ENCODE measurements at regions not wholly inside any gene's neighbourhood (a gene's known extent, or its start where the extent isn't known, plus 50 kb on each side); places are given as distances from the start of the nearest gene placed in this dataset.
"Not testable (repeated sequence)": the region's sequence is repeated elsewhere in the genome, so short reads cannot be mapped to it uniquely, and the experiment has no call there.

GRCh38 chr3:82194870-82195269 is 433.4 kb upstream of the GBE1 start:
- Mint-ChIP-seq H3K36me3 (ENCODE audit: insufficient read depth) (no peaks in the 10 kb centered on the region), H3K4me3 (no peak overlapping the region), H3K9me3 (peaks cover 6% of the 10 kb centered on the region), H3K27me3 (ENCODE audit: low read depth) (no peaks in the 10 kb centered on the region), H3K4me1 (ENCODE audit: low read depth) (no peaks in the 10 kb centered on the region)
- DNase-seq (no peak), ATAC-seq (no peak)

GRCh38 chr3:82186017-82186416 is 424.6 kb upstream of the GBE1 start:
- H3K4me1 Mint-ChIP-seq (ENCODE audit: low read depth): no peaks in the 10 kb centered on the region
- peaks cover 3% of the 10 kb centered on the region for H3K9me3 Mint-ChIP-seq
- no peak for ATAC-seq

GRCh38 chr3:82179291-82179690 is 417.8 kb upstream of the GBE1 start:
- no peak overlapping the region for H3K4me3 Mint-ChIP-seq
- H3K4me1 Mint-ChIP-seq (ENCODE audit: low read depth): no peaks in the 10 kb centered on the region
- no peaks in the 10 kb centered on the region for H3K36me3 Mint-ChIP-seq (ENCODE audit: insufficient read depth)
- H3K9me3 Mint-ChIP-seq: no peaks in the 10 kb centered on the region
- no peaks in the 10 kb centered on the region for H3K27me3 Mint-ChIP-seq (ENCODE audit: low read depth)
- no peak for ATAC-seq
- DNase-seq: no peak

More at GRCh38 chr3:82186017-82186416, 424.6 kb upstream of the GBE1 start:
- H3K27me3 Mint-ChIP-seq (ENCODE audit: low read depth): no peaks in the 10 kb centered on the region
- DNase-seq: no peak
- no peaks in the 10 kb centered on the region for H3K36me3 Mint-ChIP-seq (ENCODE audit: insufficient read depth)
- no peak overlapping the region for H3K4me3 Mint-ChIP-seq

GRCh38 chr3:82178291-82178690 is 416.8 kb upstream of the GBE1 start:
- ATAC-seq: no peak
- Mint-ChIP-seq H3K36me3 (ENCODE audit: insufficient read depth) (no peaks in the 10 kb centered on the region), H3K27me3 (ENCODE audit: low read depth) (no peaks in the 10 kb centered on the region), H3K4me1 (ENCODE audit: low read depth) (no peaks in the 10 kb centered on the region), H3K4me3 (no peak overlapping the region), H3K9me3 (no peaks in the 10 kb centered on the region)
- no peak for DNase-seq

- no peaks in the 10 kb centered on the region for H3K36me3 Mint-ChIP-seq (ENCODE audit: insufficient read depth)
- no peaks in the 10 kb centered on the region for H3K9me3 Mint-ChIP-seq
- H3K27me3 Mint-ChIP-seq (ENCODE audit: low read depth): no peaks in the 10 kb centered on the region
- no peaks in the 10 kb centered on the region for H3K4me1 Mint-ChIP-seq (ENCODE audit: low read depth)
- no peak overlapping the region for H3K4me3 Mint-ChIP-seq
- no peak for DNase-seq
- ATAC-seq: no peak
These were observed 416.3 kb upstream of the GBE1 start for GRCh38 chr3:82177774-82178173.

GRCh38 chr3:82165266-82165665 is 403.8 kb upstream of the GBE1 start:
- Mint-ChIP-seq H3K27me3 (ENCODE audit: low read depth) (no peaks in the 10 kb centered on the region), H3K4me3 (no peak overlapping the region), H3K36me3 (ENCODE audit: insufficient read depth) (no peaks in the 10 kb centered on the region), H3K4me1 (ENCODE audit: low read depth) (no peaks in the 10 kb centered on the region), H3K9me3 (peaks cover 11% of the 10 kb centered on the region)
- no peak for ATAC-seq
- DNase-seq: no peak

- ATAC-seq (no peak), DNase-seq (no peak)
- Mint-ChIP-seq H3K9me3 (peaks cover 11% of the 10 kb centered on the region), H3K4me3 (no peak overlapping the region), H3K27me3 (ENCODE audit: low read depth) (no peaks in the 10 kb centered on the region), H3K36me3 (ENCODE audit: insufficient read depth) (no peaks in the 10 kb centered on the region), H3K4me1 (ENCODE audit: low read depth) (no peaks in the 10 kb centered on the region)
These were observed 402.6 kb upstream of the GBE1 start for GRCh38 chr3:82163907-82164520.

- H3K36me3 Mint-ChIP-seq (ENCODE audit: insufficient read depth): no peaks in the 10 kb centered on the region
- no peaks in the 10 kb centered on the region for H3K27me3 Mint-ChIP-seq (ENCODE audit: low read depth)
- H3K9me3 Mint-ChIP-seq: peaks cover 5% of the 10 kb centered on the region
- DNase-seq (no peak), ATAC-seq (no peak)
- H3K4me1 Mint-ChIP-seq (ENCODE audit: low read depth): no peaks in the 10 kb centered on the region
- no peak overlapping the region for H3K4me3 Mint-ChIP-seq
These were observed 396.5 kb upstream of the GBE1 start for GRCh38 chr3:82157952-82158351.

GRCh38 chr3:82153892-82154291 is 392.4 kb upstream of the GBE1 start:
- not testable (repeated sequence) for H3K4me1 Mint-ChIP-seq (ENCODE audit: low read depth); H3K9me3 Mint-ChIP-seq; H3K36me3 Mint-ChIP-seq (ENCODE audit: insufficient read depth); H3K27me3 Mint-ChIP-seq (ENCODE audit: low read depth); DNase-seq; ATAC-seq; H3K4me3 Mint-ChIP-seq

GRCh38 chr3:82145742-82146141 is 384.3 kb upstream of the GBE1 start:
- Mint-ChIP-seq H3K27me3 (ENCODE audit: low read depth) (no peaks in the 10 kb centered on the region), H3K4me3 (no peak overlapping the region), H3K36me3 (ENCODE audit: insufficient read depth) (no peaks in the 10 kb centered on the region), H3K4me1 (ENCODE audit: low read depth) (no peaks in the 10 kb centered on the region), H3K9me3 (no peaks in the 10 kb centered on the region)
- ATAC-seq: no peak
- DNase-seq: no peak

- DNase-seq: no peak
- Mint-ChIP-seq H3K4me3 (no peak overlapping the region), H3K9me3 (no peaks in the 10 kb centered on the region), H3K36me3 (ENCODE audit: insufficient read depth) (no peaks in the 10 kb centered on the region), H3K4me1 (ENCODE audit: low read depth) (no peaks in the 10 kb centered on the region), H3K27me3 (ENCODE audit: low read depth) (no peaks in the 10 kb centered on the region)
- no peak for ATAC-seq
These were observed 383.4 kb upstream of the GBE1 start for GRCh38 chr3:82144811-82145210.

- Mint-ChIP-seq H3K9me3 (no peaks in the 10 kb centered on the region), H3K4me3 (no peak overlapping the region), H3K36me3 (ENCODE audit: insufficient read depth) (no peaks in the 10 kb centered on the region), H3K4me1 (ENCODE audit: low read depth) (no peaks in the 10 kb centered on the region), H3K27me3 (ENCODE audit: low read depth) (no peaks in the 10 kb centered on the region)
- DNase-seq (no peak), ATAC-seq (no peak)
These were observed 382.4 kb upstream of the GBE1 start for GRCh38 chr3:82143661-82144412.

- Mint-ChIP-seq H3K4me3 (no peak overlapping the region), H3K36me3 (ENCODE audit: insufficient read depth) (no peaks in the 10 kb centered on the region), H3K4me1 (ENCODE audit: low read depth) (no peaks in the 10 kb centered on the region), H3K9me3 (no peaks in the 10 kb centered on the region), H3K27me3 (ENCODE audit: low read depth) (no peaks in the 10 kb centered on the region)
- ATAC-seq (no peak), DNase-seq (no peak)
These were observed 380.1 kb upstream of the GBE1 start for GRCh38 chr3:82141592-82141991.

- DNase-seq: no peak
- peaks cover 1% of the 10 kb centered on the region for H3K4me1 Mint-ChIP-seq (ENCODE audit: low read depth)
- no peak for ATAC-seq
- no peak overlapping the region for H3K4me3 Mint-ChIP-seq
- H3K9me3 Mint-ChIP-seq: no peaks in the 10 kb centered on the region
- H3K36me3 Mint-ChIP-seq (ENCODE audit: insufficient read depth): no peaks in the 10 kb centered on the region
- no peaks in the 10 kb centered on the region for H3K27me3 Mint-ChIP-seq (ENCODE audit: low read depth)
These were observed 376.4 kb upstream of the GBE1 start for GRCh38 chr3:82137861-82138260.

GRCh38 chr3:82137050-82137449 is 375.6 kb upstream of the GBE1 start:
- ATAC-seq (no peak), DNase-seq (no peak)
- no peaks in the 10 kb centered on the region for H3K36me3 Mint-ChIP-seq (ENCODE audit: insufficient read depth)
- H3K4me1 Mint-ChIP-seq (ENCODE audit: low read depth): peaks cover 1% of the 10 kb centered on the region
- no peak overlapping the region for H3K4me3 Mint-ChIP-seq
- no peaks in the 10 kb centered on the region for H3K9me3 Mint-ChIP-seq
- no peaks in the 10 kb centered on the region for H3K27me3 Mint-ChIP-seq (ENCODE audit: low read depth)

Data from activated T-cell treated with anti-CD3 and anti-CD28 coated beads, Interleukin-2, amount 50 U/mL, for 4 hours (primary cell).